Naive B cell (primary cell): ENCODE measurements at regions not wholly inside any gene's neighbourhood (a gene's known extent, or its start where the extent isn't known, plus 50 kb on each side); places are given as distances from the start of the nearest gene placed in this dataset.
"Not testable (repeated sequence)": the region's sequence is repeated elsewhere in the genome, so short reads cannot be mapped to it uniquely, and the experiment has no call there.

Experiments
- ATAC-seq, 2 donors: fragments of 150-1000 bp; cut with Tn5 transposase; 2 replicates each; pipeline ENCODE4 v1.10.0; 2021; ENCODE audit warnings: low read depth in 2 of 2, mild to moderate bottlenecking in 2 of 2, moderate library complexity in 2 of 2
- DNase-seq: peaks from one replicate; pipeline ENCODE4 v3.0.0; 2022
- H3K27ac Mint-ChIP-seq, 6 donors: one replicate each; pipeline ENCODE4 v1.8.0; 2020 to 2022; ENCODE audit warnings: mild to moderate bottlenecking in 6 of 6, mixed read lengths in 6 of 6, moderate library complexity in 5 of 6, inconsistent platforms in 2 of 6
- H3K27me3 Mint-ChIP-seq, 3 donors: one replicate each; pipeline ENCODE4 v1.8.0; 2021 to 2022; ENCODE audit warnings: mixed read lengths in 3 of 3, mild to moderate bottlenecking in 1 of 3
- H3K36me3 Mint-ChIP-seq, 2 donors: one replicate each; pipeline ENCODE4 v1.8.0; 2020 to 2022; ENCODE audit warnings: mixed read lengths in 2 of 2, inconsistent platforms in 1 of 2, mild to moderate bottlenecking in 1 of 2
- H3K4me1 Mint-ChIP-seq, 3 donors: one replicate each; pipeline ENCODE4 v1.8.0; 2020 to 2022; ENCODE audit warnings: mixed read lengths in 3 of 3, inconsistent platforms in 1 of 3, mild to moderate bottlenecking in 1 of 3, moderate library complexity in 1 of 3
- H3K4me3 Mint-ChIP-seq, 8 donors: one replicate each; pipeline ENCODE4 v1.8.0; 2020 to 2022; ENCODE audit warnings: mild to moderate bottlenecking in 8 of 8, mixed read lengths in 8 of 8, moderate library complexity in 8 of 8, inconsistent platforms in 2 of 8
- H3K9me3 Mint-ChIP-seq, 7 donors: one replicate each; pipeline ENCODE4 v1.8.0; 2020 to 2022; ENCODE audit warnings: mixed read lengths in 7 of 7, mild to moderate bottlenecking in 5 of 7, inconsistent platforms in 2 of 7, moderate library complexity in 1 of 7

DNA sequence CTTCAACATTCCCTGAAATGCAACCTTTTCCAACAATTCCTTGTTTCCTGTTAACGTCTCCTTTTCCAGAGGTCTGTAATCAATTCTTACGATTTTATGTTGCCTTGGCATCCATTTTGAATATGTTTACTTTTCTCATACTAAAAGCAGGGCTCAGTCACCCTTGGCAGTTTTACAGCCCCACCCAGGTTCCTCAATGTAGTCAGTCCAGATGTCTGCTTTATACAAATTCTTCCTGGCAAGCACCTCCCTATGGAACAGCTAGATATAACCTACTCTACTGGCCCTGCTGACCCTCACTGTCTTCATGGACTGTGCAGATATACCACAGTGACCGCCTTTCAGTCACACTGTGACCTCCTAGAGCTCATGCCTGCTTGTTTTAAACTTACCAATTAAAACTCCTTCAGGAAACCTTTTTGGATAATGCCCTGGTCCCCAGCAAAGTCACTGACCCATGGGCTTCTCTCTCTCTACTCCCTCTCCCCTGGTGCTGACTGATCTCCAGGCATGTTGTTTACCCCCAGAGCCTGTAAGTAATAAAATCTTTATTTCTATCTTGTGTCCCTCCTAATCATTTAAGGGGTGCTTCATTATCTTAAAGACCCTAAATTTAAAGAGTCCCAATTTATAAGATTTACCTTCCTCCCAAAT, 147.1 kb upstream of the STEAP1 start:
- H3K27ac Mint-ChIP-seq = no peak overlapping the region

DNA sequence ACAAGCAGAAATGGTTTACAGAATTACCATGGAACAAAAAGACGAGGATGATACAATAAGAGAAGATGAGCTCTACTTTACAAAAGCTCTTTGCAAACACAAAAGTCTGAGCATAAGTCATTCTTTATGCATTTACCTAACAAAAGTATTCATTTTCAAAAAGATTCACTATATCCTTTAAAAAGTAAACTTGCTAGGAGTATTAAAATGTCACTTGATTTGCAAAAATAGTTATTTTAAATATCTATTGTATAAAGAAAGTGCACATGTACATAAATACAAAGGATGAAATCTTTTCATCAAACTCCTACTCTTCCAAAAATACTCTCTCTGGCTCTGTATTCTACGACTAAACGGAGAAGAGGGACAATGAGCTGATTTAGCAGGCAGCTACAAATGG, 146.4 kb upstream of the STEAP1 start:
- H3K9me3 Mint-ChIP-seq = no peaks in the 10 kb centered on the region
- no peak for ATAC-seq
- no peaks in the 10 kb centered on the region for H3K27me3 Mint-ChIP-seq
- no peak for DNase-seq
- H3K4me3 Mint-ChIP-seq = no peak overlapping the region
- H3K4me1 Mint-ChIP-seq = no peaks in the 10 kb centered on the region
- H3K27ac Mint-ChIP-seq = no peak overlapping the region
- no peaks in the 10 kb centered on the region for H3K36me3 Mint-ChIP-seq

More for the DNA sequence above, 147.1 kb upstream of the STEAP1 start:
- ATAC-seq (no peak), DNase-seq (no peak)
- Mint-ChIP-seq H3K27me3 (no peaks in the 10 kb centered on the region), H3K4me1 (no peaks in the 10 kb centered on the region), H3K9me3 (no peaks in the 10 kb centered on the region), H3K36me3 (no peaks in the 10 kb centered on the region), H3K4me3 (no peak overlapping the region)

DNA sequence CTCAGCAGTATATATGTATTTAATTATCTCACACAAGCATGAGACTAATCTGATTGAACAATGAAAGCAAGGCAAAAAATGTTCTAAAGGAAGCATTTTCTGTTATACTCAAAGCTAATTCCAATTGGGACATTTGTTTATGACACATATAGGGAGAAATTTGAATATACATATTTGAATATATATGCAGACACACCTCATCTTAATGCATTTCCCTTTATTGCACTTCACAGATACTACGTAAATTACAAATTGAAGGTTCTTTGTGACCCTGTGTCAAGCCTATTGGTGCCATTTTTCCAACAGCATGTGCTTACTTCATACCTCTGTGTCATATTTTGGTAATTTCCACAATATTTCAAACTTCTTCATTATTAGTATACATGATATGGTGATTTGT, 132.1 kb upstream of the STEAP1 start:
- Mint-ChIP-seq H3K4me3 (no peak overlapping the region), H3K4me1 (no peaks in the 10 kb centered on the region), H3K27me3 (no peaks in the 10 kb centered on the region), H3K27ac (no peak overlapping the region), H3K36me3 (no peaks in the 10 kb centered on the region), H3K9me3 (peaks cover 2 to 12% (median 6%) of the 10 kb centered on the region in 7 donors)
- ATAC-seq (no peak), DNase-seq (no peak)

DNA sequence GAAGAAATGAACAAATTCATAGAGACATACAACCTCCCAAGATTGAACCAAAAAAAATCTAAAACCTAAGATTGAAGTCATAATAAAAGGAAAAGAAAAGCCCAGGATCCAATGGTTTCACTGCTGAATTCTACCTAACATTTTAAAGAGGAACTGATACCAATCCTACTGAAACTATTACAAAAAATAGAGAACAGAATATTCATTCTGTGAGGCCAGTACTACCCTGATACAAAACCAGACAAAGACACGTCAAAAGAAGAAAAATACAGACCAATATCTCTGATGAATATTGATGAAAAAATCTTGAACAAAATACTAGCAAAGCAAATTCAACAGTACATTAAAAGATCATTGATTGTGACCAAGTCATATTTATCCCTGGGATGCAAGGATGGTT, 128.5 kb upstream of the STEAP1 start:
- Mint-ChIP-seq H3K27me3 (no peaks in the 10 kb centered on the region), H3K27ac (no peak overlapping the region), H3K4me3 (no peak overlapping the region), H3K4me1 (no peaks in the 10 kb centered on the region), H3K9me3 (peaks cover 7 to 22% (median 11%) of the 10 kb centered on the region in 7 donors), H3K36me3 (no peaks in the 10 kb centered on the region)
- no peak for DNase-seq
- ATAC-seq = no peak

DNA sequence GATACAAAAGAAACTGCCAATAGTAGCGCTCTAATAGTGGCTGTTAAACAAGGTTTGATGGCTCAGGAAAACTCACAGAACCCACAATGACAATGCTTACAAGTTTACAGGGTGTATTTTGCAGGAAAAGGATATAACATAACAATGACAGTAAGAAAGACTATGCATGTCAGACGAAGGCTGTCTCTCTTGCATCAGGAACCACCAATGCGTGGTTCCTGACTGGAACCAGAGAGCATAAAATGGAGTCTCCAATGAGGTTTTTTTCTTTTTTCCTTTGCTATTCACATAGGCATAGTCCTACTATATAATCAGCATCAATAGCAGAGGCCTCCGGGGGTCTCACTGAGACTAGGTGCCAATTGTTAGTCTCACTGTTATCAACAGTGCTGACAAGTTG, 120.4 kb upstream of the STEAP1 start:
- no peaks in the 10 kb centered on the region for H3K27me3 Mint-ChIP-seq
- no peaks in the 10 kb centered on the region for H3K36me3 Mint-ChIP-seq
- DNase-seq (no peak), ATAC-seq (no peak)
- H3K4me3 Mint-ChIP-seq = no peak overlapping the region
- H3K4me1 Mint-ChIP-seq = no peaks in the 10 kb centered on the region
- H3K27ac Mint-ChIP-seq = no peak overlapping the region
- peaks cover 1 to 12% (median 9%) of the 10 kb centered on the region in 7 donors for H3K9me3 Mint-ChIP-seq

DNA sequence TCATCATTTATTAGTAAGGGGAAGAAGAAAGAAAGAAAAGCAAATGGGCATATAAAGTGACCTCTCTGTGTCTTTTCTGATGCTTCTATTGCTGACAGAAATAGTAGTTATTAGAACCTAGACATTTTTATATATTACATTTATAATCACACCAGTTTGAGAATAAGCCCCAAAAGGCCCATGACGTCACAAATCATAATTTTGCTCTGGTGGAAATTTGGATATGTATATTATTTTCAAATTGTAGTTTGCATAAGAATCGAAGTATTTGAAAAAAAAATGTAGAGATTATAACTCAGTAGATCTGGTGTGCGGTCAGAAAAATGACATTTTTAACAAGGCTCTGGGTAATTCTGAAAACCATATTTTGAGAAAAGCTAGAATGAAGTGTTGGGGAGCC, 101.2 kb upstream of the STEAP1 start:
- no peaks in the 10 kb centered on the region for H3K36me3 Mint-ChIP-seq
- no peaks in the 10 kb centered on the region for H3K27me3 Mint-ChIP-seq
- no peaks in the 10 kb centered on the region for H3K4me1 Mint-ChIP-seq
- no peak overlapping the region for H3K4me3 Mint-ChIP-seq
- H3K27ac Mint-ChIP-seq = no peak overlapping the region
- ATAC-seq (no peak), DNase-seq (no peak)
- H3K9me3 Mint-ChIP-seq = peaks cover 0 to 21% (median 3%) of the 10 kb centered on the region in 7 donors

DNA sequence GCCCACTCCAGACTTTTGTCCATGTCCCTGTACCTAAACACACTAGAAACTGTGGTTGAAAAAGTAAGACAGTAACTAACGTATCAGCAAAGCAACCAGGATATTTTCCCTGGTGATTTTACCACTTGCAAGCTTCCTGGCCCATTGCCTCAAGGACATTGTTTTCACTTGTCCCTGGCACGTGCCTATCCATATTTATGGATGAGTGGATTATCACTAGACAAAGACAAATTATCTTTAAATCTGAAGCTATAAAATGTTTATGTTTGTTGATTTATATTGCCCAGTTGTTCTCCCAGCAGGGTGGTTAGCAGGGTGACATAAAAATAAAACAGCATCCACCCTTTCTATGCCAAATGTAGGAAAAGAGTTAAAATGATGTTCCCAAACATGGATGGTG, 93.2 kb upstream of the STEAP1 start:
- H3K4me1 Mint-ChIP-seq = no peaks in the 10 kb centered on the region
- H3K27me3 Mint-ChIP-seq = no peaks in the 10 kb centered on the region
- DNase-seq = no peak
- H3K36me3 Mint-ChIP-seq = no peaks in the 10 kb centered on the region
- ATAC-seq = no peak
- H3K4me3 Mint-ChIP-seq = no peak overlapping the region
- H3K9me3 Mint-ChIP-seq = peaks cover 0 to 3% (median 0%) of the 10 kb centered on the region in 7 donors
- no peak overlapping the region for H3K27ac Mint-ChIP-seq

DNA sequence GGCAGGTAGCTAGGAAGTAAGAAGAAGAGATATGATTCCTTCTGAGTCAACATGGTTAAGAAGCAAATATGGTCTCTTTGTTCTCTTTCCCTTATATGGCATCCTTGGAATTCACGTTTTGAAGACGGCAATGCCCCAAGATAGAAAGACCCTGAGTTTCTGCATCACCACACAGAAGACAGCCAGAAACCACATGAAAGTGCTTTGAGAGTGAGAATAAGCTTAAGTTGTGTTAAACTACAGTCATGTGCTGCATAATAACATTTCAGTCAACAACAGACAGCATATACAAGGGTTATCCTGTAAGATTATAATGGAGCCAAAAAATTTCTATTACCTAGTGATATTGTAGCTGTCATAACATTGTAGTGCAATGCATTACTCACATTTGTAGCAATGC, 89.9 kb upstream of the STEAP1 start:
- Mint-ChIP-seq H3K36me3 (no peaks in the 10 kb centered on the region), H3K4me3 (no peak overlapping the region), H3K27me3 (peaks cover 0 to 4% (median 3%) of the 10 kb centered on the region in 3 donors), H3K9me3 (peaks cover 0 to 3% (median 0%) of the 10 kb centered on the region in 7 donors), H3K27ac (no peak overlapping the region), H3K4me1 (no peaks in the 10 kb centered on the region)
- DNase-seq = no peak
- ATAC-seq = no peak

DNA sequence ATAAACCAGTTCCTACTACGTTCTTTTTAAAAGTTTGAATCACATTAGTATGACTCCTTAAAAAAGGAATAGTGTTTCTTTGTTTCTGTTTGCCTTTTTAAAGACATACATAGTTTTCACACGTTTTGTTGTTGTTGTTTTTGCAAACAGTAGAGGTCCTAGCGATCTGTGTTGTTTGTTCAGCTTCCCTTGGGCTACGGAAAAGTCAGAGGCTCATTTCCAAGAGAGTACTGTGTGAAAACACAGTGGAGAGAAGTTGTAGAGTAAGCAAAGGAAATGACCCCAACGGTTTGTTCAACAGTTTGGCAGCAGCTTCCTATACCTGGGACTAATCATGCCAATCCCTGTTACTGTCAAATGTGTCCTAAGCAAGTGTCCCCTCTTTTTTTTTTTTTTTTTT, 87.1 kb upstream of the STEAP1 start:
- Mint-ChIP-seq H3K36me3 (no peaks in the 10 kb centered on the region), H3K27me3 (peaks cover 0 to 4% (median 3%) of the 10 kb centered on the region in 3 donors), H3K9me3 (peaks cover 0 to 3% (median 0%) of the 10 kb centered on the region in 7 donors), H3K4me3 (no peak overlapping the region), H3K4me1 (no peaks in the 10 kb centered on the region), H3K27ac (no peak overlapping the region)
- ATAC-seq (no peak), DNase-seq (no peak)

DNA sequence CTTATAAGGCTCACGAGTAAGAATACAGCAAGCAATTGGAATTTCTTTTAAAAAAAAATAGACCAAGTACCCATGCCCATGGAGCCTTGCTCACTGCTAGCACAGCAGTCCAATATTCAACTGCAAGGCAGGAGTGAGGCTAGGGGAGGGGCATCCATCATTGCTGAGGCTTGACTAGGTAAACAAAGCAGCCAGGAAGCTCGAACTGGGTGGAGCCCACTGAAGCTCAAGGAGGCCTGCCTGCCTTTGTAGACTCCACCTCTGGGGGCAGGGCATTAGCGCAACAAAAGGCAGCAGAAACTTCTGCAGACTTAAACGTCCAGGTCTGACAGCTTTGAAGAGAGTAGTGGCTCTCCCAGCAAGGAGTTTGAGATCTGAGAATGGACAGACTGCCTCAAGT, 84.0 kb upstream of the STEAP1 start:
- not testable (repeated sequence) for H3K27me3 Mint-ChIP-seq, H3K36me3 Mint-ChIP-seq, H3K4me3 Mint-ChIP-seq, H3K4me1 Mint-ChIP-seq, H3K27ac Mint-ChIP-seq, H3K9me3 Mint-ChIP-seq, ATAC-seq, DNase-seq

DNA sequence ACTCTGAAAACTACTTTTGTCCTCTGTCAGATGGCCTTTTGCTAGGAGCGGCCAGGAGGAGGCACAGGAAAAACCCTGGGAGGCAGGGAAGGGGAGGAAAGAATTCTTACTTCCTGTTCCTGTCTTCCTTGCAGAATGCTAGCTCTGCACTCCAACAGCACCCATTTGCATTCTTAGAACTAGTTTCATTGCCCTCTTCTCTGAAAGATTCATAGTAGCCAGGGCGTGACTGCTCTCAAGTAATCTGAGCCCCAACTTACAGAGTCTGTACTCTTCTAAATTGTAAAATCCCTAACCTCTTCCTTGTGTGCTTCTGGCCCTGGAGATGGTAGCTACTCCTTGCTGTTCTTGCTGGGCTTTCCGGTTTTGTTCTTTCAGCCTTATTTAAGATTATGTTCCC, 75.3 kb upstream of the STEAP1 start:
- Mint-ChIP-seq H3K27me3 (no peaks in the 10 kb centered on the region), H3K4me1 (peaks cover 0 to 1% (median 0%) of the 10 kb centered on the region in 3 donors), H3K27ac (peak overlapping the region in 1 of 6 donors; percentile 6), H3K9me3 (peaks cover 0 to 12% (median 3%) of the 10 kb centered on the region in 7 donors), H3K4me3 (peak overlapping the region in 1 of 8 donors; percentile 41), H3K36me3 (no peaks in the 10 kb centered on the region)
- DNase-seq (no peak), ATAC-seq (no peak)

DNA sequence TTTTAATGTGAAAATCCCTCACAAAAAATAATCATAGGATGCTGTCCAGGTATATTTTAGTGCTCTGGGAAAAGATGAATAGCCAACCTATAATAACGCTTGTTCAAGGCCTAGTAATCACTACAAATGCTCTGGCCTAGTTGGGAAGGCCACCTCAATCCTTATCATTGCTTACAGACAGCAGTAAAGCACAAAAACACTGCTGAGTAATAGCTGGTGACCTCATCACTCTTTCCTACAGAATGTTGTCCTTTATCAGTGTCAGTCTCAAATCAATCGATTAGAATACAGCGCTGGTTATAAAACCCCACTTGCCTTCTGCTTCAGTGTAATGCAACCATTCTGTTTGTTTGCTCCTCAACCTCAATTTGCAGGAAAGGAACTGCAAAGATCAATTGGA, 72.6 kb upstream of the STEAP1 start:
- Mint-ChIP-seq H3K4me3 (no peak overlapping the region), H3K36me3 (no peaks in the 10 kb centered on the region), H3K27ac (no peak overlapping the region), H3K9me3 (peaks cover 0 to 2% (median 0%) of the 10 kb centered on the region in 7 donors), H3K4me1 (peaks cover 0 to 1% (median 0%) of the 10 kb centered on the region in 3 donors), H3K27me3 (peaks cover 0 to 6% (median 0%) of the 10 kb centered on the region in 3 donors)
- ATAC-seq = no peak
- DNase-seq = no peak

DNA sequence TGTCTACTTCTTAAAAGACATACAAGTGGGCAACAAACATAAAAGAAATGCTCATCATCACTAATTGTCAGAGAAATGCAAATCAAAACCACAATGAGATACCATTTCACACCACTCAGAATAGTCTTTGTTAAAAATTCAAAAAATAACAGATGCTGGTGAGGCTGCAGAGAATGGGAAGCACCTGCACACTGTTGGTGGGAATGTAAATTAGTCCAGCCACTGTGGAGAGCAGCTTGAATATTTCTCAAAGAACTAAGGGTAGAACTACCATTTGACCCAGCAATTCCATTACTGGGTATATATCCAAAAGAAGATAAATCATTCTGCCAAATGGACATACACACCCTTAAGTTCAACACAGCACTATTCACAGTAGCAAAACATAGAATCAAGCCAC, 61.8 kb upstream of the STEAP1 start:
- Mint-ChIP-seq H3K9me3 (peaks cover 0 to 10% (median 6%) of the 10 kb centered on the region in 7 donors), H3K4me1 (no peaks in the 10 kb centered on the region), H3K27me3 (no peaks in the 10 kb centered on the region), H3K36me3 (no peaks in the 10 kb centered on the region), H3K4me3 (no peak overlapping the region), H3K27ac (no peak overlapping the region)
- ATAC-seq (no peak), DNase-seq (no peak)

DNA sequence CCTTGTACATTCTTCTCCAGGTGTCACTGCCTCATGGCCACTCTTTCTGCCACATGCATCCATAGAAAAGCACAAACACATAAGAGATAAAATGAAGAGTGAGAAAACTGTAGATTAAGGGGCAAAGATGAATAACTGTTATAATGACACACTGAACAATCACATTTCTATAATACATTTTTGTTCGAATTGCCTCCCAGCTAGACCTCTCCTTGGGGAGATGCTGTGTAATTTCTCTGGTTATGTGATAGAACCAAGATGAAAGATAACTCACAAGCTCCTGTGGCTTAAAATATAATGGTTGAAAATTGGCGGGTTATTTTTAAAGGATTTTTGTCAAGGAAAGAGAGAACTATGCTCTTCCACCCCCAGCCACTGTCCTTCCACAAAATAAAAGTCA, 60.2 kb upstream of the STEAP1 start:
- Mint-ChIP-seq H3K4me1 (no peaks in the 10 kb centered on the region), H3K27ac (no peak overlapping the region), H3K27me3 (no peaks in the 10 kb centered on the region), H3K9me3 (peaks cover 0 to 10% (median 6%) of the 10 kb centered on the region in 7 donors), H3K36me3 (no peaks in the 10 kb centered on the region), H3K4me3 (no peak overlapping the region)
- no peak for DNase-seq
- no peak for ATAC-seq
